ENCODE measurements at regions not wholly inside any gene's neighbourhood (a gene's known extent, or its start where the extent isn't known, plus 50 kb on each side); places are given as distances from the start of the nearest gene placed in this dataset.

GRCh38 chr2:13546131-13546530 is 829.4 kb downstream of the TRIB2 start:
- TF ChIP-seq GABPA (IDR thresholded peaks at IDR 0.05; ENCODE audit: low read depth, low read length) (no peak), GABPA (CRISPR knock-in tag; IDR thresholded peaks at IDR 0.05; ENCODE audit: low read depth) (no peak), EP300 (IDR thresholded peaks at IDR 0.05; ENCODE audit: low read depth in 2 of 2, low read length in 2 of 2) (no peak), EP300 (CRISPR knock-in tag; IDR thresholded peaks at IDR 0.05; ENCODE audit: borderline replicate concordance) (no peak)

Measured in HepG2 (cell line).